Activated CD4-positive, alpha-beta memory T cell treated with anti-CD3 and anti-CD28 coated beads for 36 hours (primary cell): ENCODE measurements at regions not wholly inside any gene's neighbourhood (a gene's known extent, or its start where the extent isn't known, plus 50 kb on each side); places are given as distances from the start of the nearest gene placed in this dataset.
A peak's percentile ranks its signal among the peaks of the same experiment; 100 is the strongest.

ENCODE experiments used
- CTCF ChIA-PET: fragments of 350-600 bp; sonication (Branson Sonifier 250); formaldehyde crosslinking; loops from one replicate; lab custom pipeline; 2021; ENCODE audit warnings: antibody characterized with exemption, inconsistent platforms; lab: Charles Lee
- POLR2A ChIA-PET: fragments of 350-600 bp; sonication (Branson Sonifier 250); formaldehyde crosslinking; loops from one replicate; lab custom pipeline; 2021; ENCODE audit warnings: antibody characterized with exemption; lab: Charles Lee
- DNase-seq: peaks from one replicate; pipeline ENCODE4 v3.0.0-alpha.2; 2020
- H3K27ac Mint-ChIP-seq: one replicate; pipeline ENCODE4 v1.8.0; 2021; ENCODE audit warnings: mixed read lengths
- H3K27me3 Mint-ChIP-seq: one replicate; pipeline ENCODE4 v1.8.0; 2021; ENCODE audit warnings: mixed read lengths
- H3K36me3 Mint-ChIP-seq: one replicate; pipeline ENCODE4 v1.8.0; 2021; ENCODE audit warnings: mixed read lengths
- H3K4me1 Mint-ChIP-seq: one replicate; pipeline ENCODE4 v1.8.0; 2021; ENCODE audit warnings: low read depth, mixed read lengths
- H3K4me3 Mint-ChIP-seq: one replicate; pipeline ENCODE4 v1.8.0; 2021; ENCODE audit warnings: mild to moderate bottlenecking, mixed read lengths
- H3K9me3 Mint-ChIP-seq: one replicate; pipeline ENCODE4 v1.8.0; 2021; ENCODE audit warnings: mixed read lengths
- intact Hi-C: fragments of 100-400 bp; cut with micrococcal nuclease; formaldehyde crosslinking; loops from one replicate; pipeline ENCODE4 v1.15.1; 2023

- H3K36me3 Mint-ChIP-seq, result no peaks in the 10 kb centered on the region
- H3K27ac Mint-ChIP-seq, result no peak overlapping the region
- CTCF ChIA-PET, result interaction anchor here (0.6 to 1.3 kb wide), 4 partner anchors 10 to 1853 kb away, joined by 3 to 6 read pairs (median 3); no protein-coding TSS in a partner anchor
- H3K4me1 Mint-ChIP-seq, result no peaks in the 10 kb centered on the region
- H3K27me3 Mint-ChIP-seq, result peaks cover 10% of the 10 kb centered on the region
- intact Hi-C loops, result no loop called here
- POLR2A ChIA-PET, result no interaction called here
- no peak overlapping the region for H3K4me3 Mint-ChIP-seq
- DNase-seq, result no peak
- H3K9me3 Mint-ChIP-seq, result no peaks in the 10 kb centered on the region
Measured at GRCh38 chr14:99330316-99331240, 58.6 kb upstream of the BCL11B start.

GRCh38 chr14:99329711-99330315 is 57.8 kb upstream of the BCL11B start:
- ChIA-PET POLR2A (no interaction called here), CTCF (interaction anchor here (0.7 kb wide), 1 partner anchor 311 kb away, joined by 3 read pairs; no protein-coding TSS in a partner anchor)
- no peak overlapping the region for H3K27ac Mint-ChIP-seq
- H3K4me3 Mint-ChIP-seq, result no peak overlapping the region
- H3K36me3 Mint-ChIP-seq, result no peaks in the 10 kb centered on the region
- H3K4me1 Mint-ChIP-seq, result no peaks in the 10 kb centered on the region
- no peaks in the 10 kb centered on the region for H3K9me3 Mint-ChIP-seq
- H3K27me3 Mint-ChIP-seq, result peaks cover 9% of the 10 kb centered on the region
- peak; percentile 4 for DNase-seq
- intact Hi-C loops, result no loop called here

- Mint-ChIP-seq H3K4me1 (no peaks in the 10 kb centered on the region), H3K4me3 (no peak overlapping the region), H3K27ac (no peak overlapping the region), H3K9me3 (no peaks in the 10 kb centered on the region), H3K27me3 (peaks cover 9% of the 10 kb centered on the region), H3K36me3 (no peaks in the 10 kb centered on the region)
- CTCF ChIA-PET, result interaction anchor here (1.7 kb wide), 1 partner anchor 74 kb away, joined by 4 read pairs; no protein-coding TSS in a partner anchor
- intact Hi-C loops, result no loop called here
- POLR2A ChIA-PET, result no interaction called here
- no peak for DNase-seq
Measured at GRCh38 chr14:99327458-99328250, 55.7 kb upstream of the BCL11B start.

- POLR2A ChIA-PET, result no interaction called here
- peaks cover 9% of the 10 kb centered on the region for H3K27me3 Mint-ChIP-seq
- intact Hi-C loops, result no loop called here
- CTCF ChIA-PET, result interaction anchor here (1.7 kb wide), 1 partner anchor 74 kb away, joined by 4 read pairs; no protein-coding TSS in a partner anchor
- H3K9me3 Mint-ChIP-seq, result no peaks in the 10 kb centered on the region
- DNase-seq, result no peak
- no peak overlapping the region for H3K4me3 Mint-ChIP-seq
- H3K36me3 Mint-ChIP-seq, result no peaks in the 10 kb centered on the region
- H3K27ac Mint-ChIP-seq, result no peak overlapping the region
- H3K4me1 Mint-ChIP-seq, result no peaks in the 10 kb centered on the region
Measured at GRCh38 chr14:99327050-99327449, 55.1 kb upstream of the BCL11B start.

GRCh38 chr14:99326041-99326710 is 54.2 kb upstream of the BCL11B start:
- H3K9me3 Mint-ChIP-seq, result no peaks in the 10 kb centered on the region
- intact Hi-C loops, result no loop called here
- H3K27ac Mint-ChIP-seq, result no peak overlapping the region
- no peak for DNase-seq
- H3K36me3 Mint-ChIP-seq, result no peaks in the 10 kb centered on the region
- ChIA-PET CTCF (no interaction called here), POLR2A (no interaction called here)
- peaks cover 9% of the 10 kb centered on the region for H3K27me3 Mint-ChIP-seq
- H3K4me3 Mint-ChIP-seq, result no peak overlapping the region
- peaks cover 2% of the 10 kb centered on the region for H3K4me1 Mint-ChIP-seq

GRCh38 chr14:99325591-99325990 is 53.6 kb upstream of the BCL11B start:
- ChIA-PET CTCF (no interaction called here), POLR2A (no interaction called here)
- H3K4me1 Mint-ChIP-seq, result peaks cover 2% of the 10 kb centered on the region
- H3K27ac Mint-ChIP-seq, result no peak overlapping the region
- no peaks in the 10 kb centered on the region for H3K36me3 Mint-ChIP-seq
- peaks cover 9% of the 10 kb centered on the region for H3K27me3 Mint-ChIP-seq
- no peaks in the 10 kb centered on the region for H3K9me3 Mint-ChIP-seq
- H3K4me3 Mint-ChIP-seq, result no peak overlapping the region
- intact Hi-C loops, result no loop called here
- DNase-seq, result no peak

- Mint-ChIP-seq H3K9me3 (no peaks in the 10 kb centered on the region), H3K36me3 (no peaks in the 10 kb centered on the region), H3K4me3 (no peak overlapping the region), H3K4me1 (peaks cover 4% of the 10 kb centered on the region), H3K27ac (no peak overlapping the region), H3K27me3 (peaks cover 9% of the 10 kb centered on the region)
- CTCF ChIA-PET, result interaction anchor here (1.9 kb wide), 1 partner anchor 91 kb away, joined by 4 read pairs; no protein-coding TSS in a partner anchor
- intact Hi-C loops, result no loop called here
- POLR2A ChIA-PET, result no interaction called here
- DNase-seq, result no peak
Measured at GRCh38 chr14:99325016-99325415, 53.0 kb upstream of the BCL11B start.

- intact Hi-C loops, result no loop called here
- no peak overlapping the region for H3K27ac Mint-ChIP-seq
- ChIA-PET POLR2A (no interaction called here), CTCF (interaction anchor here (0.7 to 1.9 kb wide), 2 partner anchors 92 to 169 kb away, joined by 3 to 4 read pairs; no protein-coding TSS in a partner anchor)
- H3K27me3 Mint-ChIP-seq, result peaks cover 9% of the 10 kb centered on the region
- H3K9me3 Mint-ChIP-seq, result no peaks in the 10 kb centered on the region
- DNase-seq, result no peak
- H3K36me3 Mint-ChIP-seq, result no peaks in the 10 kb centered on the region
- peaks cover 4% of the 10 kb centered on the region for H3K4me1 Mint-ChIP-seq
- H3K4me3 Mint-ChIP-seq, result no peak overlapping the region
Measured at GRCh38 chr14:99324291-99324690, 52.3 kb upstream of the BCL11B start.

GRCh38 chr14:99323603-99324185 is 51.7 kb upstream of the BCL11B start:
- no peak overlapping the region for H3K27ac Mint-ChIP-seq
- H3K4me3 Mint-ChIP-seq, result no peak overlapping the region
- ChIA-PET POLR2A (no interaction called here), CTCF (interaction anchor here (0.7 to 1.9 kb wide), 2 partner anchors 93 to 168 kb away, joined by 3 to 4 read pairs; no protein-coding TSS in a partner anchor)
- intact Hi-C loops, result no loop called here
- no peaks in the 10 kb centered on the region for H3K36me3 Mint-ChIP-seq
- no peak for DNase-seq
- H3K4me1 Mint-ChIP-seq, result peaks cover 4% of the 10 kb centered on the region
- H3K9me3 Mint-ChIP-seq, result no peaks in the 10 kb centered on the region
- H3K27me3 Mint-ChIP-seq, result peaks cover 7% of the 10 kb centered on the region

- Mint-ChIP-seq H3K27me3 (peaks cover 4% of the 10 kb centered on the region), H3K27ac (no peak overlapping the region), H3K36me3 (no peaks in the 10 kb centered on the region), H3K9me3 (no peaks in the 10 kb centered on the region), H3K4me3 (no peak overlapping the region), H3K4me1 (peaks cover 4% of the 10 kb centered on the region)
- ChIA-PET CTCF (interaction anchor here (0.9 to 1.9 kb wide), 3 partner anchors 12 to 93 kb away, joined by 3 to 4 read pairs (median 3); no protein-coding TSS in a partner anchor), POLR2A (no interaction called here)
- no peak for DNase-seq
- intact Hi-C loops, result no loop called here
Measured at GRCh38 chr14:99322731-99323599, 51.0 kb upstream of the BCL11B start.
